Lower leg skin (tissue), 4 donors: ENCODE measurements at regions not wholly inside any gene's neighbourhood (a gene's known extent, or its start where the extent isn't known, plus 50 kb on each side); places are given as distances from the start of the nearest gene placed in this dataset.

Experiments
- DNase-seq, 2 donors: peaks; one replicate each; pipeline ENCODE4 v3.0.0-alpha.2; 2019; ENCODE audit warnings: low spot score in 2 of 2
- H3K4me3 ChIP-seq: fragments of 200-600 bp; sonication (generic); 2 replicates; pipeline ENCODE4 v1.5.1; 2017; ENCODE audit warnings: mild to moderate bottlenecking, low read depth; ENCODE audit not compliant: poor library complexity, severe bottlenecking
- CTCF ChIP-seq, 3 donors: fragments of 450-650 bp; IDR thresholded peaks; one replicate each; pipeline ENCODE4 v1.5.1; 2016; ENCODE audit warnings: antibody characterized with exemption in 3 of 3, mild to moderate bottlenecking in 3 of 3, moderate library complexity in 2 of 3
- POLR2A ChIP-seq, 2 donors: fragments of 450-650 bp; IDR thresholded peaks; one replicate each; pipeline ENCODE4 v1.6.1; 2016 to 2017; ENCODE audit warnings: antibody characterized with exemption in 2 of 2, mild to moderate bottlenecking in 1 of 2, moderate library complexity in 1 of 2
- WGBS, 2 donors: methylation state at CpG; one replicate each; pipeline ENCODE4 v1.1.5; 2018; 5-methylcytosine and 5-hydroxymethylcytosine counted together
- intact Hi-C: fragments of 100-400 bp; cut with DNase I; formaldehyde crosslinking; loops from one replicate; pipeline ENCODE4 v1.15.0; 2023; ENCODE audit warnings: low total_unique reads

GRCh38 chr5:19388391-19388790 is 599.6 kb downstream of the CDH18 start:
- WGBS, 2 donors, result 73 to 79% methylated on average over 7 of the region's 7 CpGs
- no peak for TF ChIP-seq CTCF (IDR thresholded peaks at IDR 0.05)
- no peak for TF ChIP-seq POLR2A (IDR thresholded peaks at IDR 0.05)
- no peak overlapping the region for H3K4me3 ChIP-seq
- intact Hi-C loops, result no loop called here
- DNase-seq, result no peak

- TF ChIP-seq POLR2A (IDR thresholded peaks at IDR 0.05) (no peak), CTCF (IDR thresholded peaks at IDR 0.05) (no peak)
- intact Hi-C loops, result no loop called here
- H3K4me3 ChIP-seq, result no peak overlapping the region
- DNase-seq, result no peak
- WGBS, 2 donors, result 0 to 33% methylated on average over 1 of the region's 1 CpG
Measured at GRCh38 chr5:19401032-19401431, 587.0 kb downstream of the CDH18 start.

DNA sequence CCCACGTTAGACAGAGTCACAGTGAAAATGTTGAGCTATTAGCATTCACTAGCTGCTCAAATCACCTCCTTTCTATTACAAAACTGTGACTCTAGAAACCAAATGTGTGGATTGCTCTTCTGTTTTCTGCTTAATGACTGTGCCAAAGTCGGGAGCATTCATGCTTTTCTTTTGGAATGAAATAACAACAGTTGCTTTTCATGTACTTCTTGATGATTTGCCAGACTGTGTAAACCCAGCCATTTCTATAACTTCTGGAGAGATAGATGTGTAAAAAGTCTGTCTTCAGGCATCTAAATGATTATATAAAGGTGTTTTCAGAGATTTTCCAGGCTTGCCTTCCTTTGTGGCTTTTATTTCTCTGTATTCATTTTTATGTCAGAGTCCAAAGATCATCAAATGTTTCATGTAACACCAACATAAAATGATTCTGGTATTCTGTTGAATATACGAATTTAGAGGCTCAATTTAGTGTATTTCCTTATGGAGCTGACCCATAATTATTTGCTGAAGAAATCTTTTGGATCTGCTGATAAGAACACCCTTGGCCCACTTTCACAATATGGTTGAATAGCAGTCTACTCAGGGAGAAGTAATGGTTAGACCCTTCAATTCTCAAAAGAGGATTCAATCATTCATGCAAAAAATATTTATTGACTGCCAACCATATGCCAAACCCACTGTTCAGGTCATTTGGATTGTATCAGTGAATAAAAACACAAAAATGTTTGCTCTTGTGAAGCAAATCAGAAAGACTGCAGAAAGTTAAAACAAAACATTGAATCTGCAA is 581.2 kb downstream of the CDH18 start:
- intact Hi-C loops, result no loop called here
- 24 to 42% methylated on average over 3 of the region's 3 CpGs for WGBS, 2 donors
- no peak for TF ChIP-seq POLR2A (IDR thresholded peaks at IDR 0.05)
- no peak for TF ChIP-seq CTCF (IDR thresholded peaks at IDR 0.05)
- no peak for DNase-seq
- H3K4me3 ChIP-seq, result no peak overlapping the region

DNA sequence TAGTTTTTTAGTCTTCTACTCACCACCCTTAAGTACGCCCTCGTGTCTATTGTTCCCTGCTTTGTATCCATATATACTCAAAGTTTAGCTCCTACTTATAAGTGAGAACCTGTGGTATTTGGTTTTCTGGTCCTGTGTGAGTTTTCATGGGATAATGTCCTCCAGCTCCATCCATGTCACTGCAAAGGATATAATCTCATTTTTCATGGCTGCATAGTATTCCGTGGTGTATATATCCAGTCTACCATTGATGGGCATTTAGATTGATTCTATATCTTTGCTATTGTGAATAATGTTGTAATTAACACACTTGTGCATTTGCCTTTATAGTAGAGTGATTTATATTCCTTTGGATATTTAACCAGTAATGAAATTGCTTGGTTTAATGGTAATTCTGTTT is 579.9 kb downstream of the CDH18 start:
- TF ChIP-seq CTCF (IDR thresholded peaks at IDR 0.05), result no peak
- TF ChIP-seq POLR2A (IDR thresholded peaks at IDR 0.05), result no peak
- 60 to 99% methylated on average over 3 of the region's 3 CpGs for WGBS, 2 donors
- DNase-seq, result no peak
- no peak overlapping the region for H3K4me3 ChIP-seq
- intact Hi-C loops, result no loop called here

GRCh38 chr5:19411936-19412335 is 576.1 kb downstream of the CDH18 start:
- intact Hi-C loops, result no loop called here
- 86% methylated on average over 3 of the region's 3 CpGs for WGBS, 2 donors
- no peak for TF ChIP-seq POLR2A (IDR thresholded peaks at IDR 0.05)
- no peak for TF ChIP-seq CTCF (IDR thresholded peaks at IDR 0.05)
- DNase-seq, result no peak
- H3K4me3 ChIP-seq, result no peak overlapping the region
